ENCODE measurements at regions not wholly inside any gene's neighbourhood (a gene's known extent, or its start where the extent isn't known, plus 50 kb on each side); places are given as distances from the start of the nearest gene placed in this dataset.

- TF ChIP-seq CTCF (conservative IDR thresholded peaks at IDR 0.05) (no peak), EZH2 (IDR thresholded peaks at IDR 0.05; ENCODE audit: low read depth) (no peak)
These were observed 193.1 kb downstream of the HNMT start for GRCh38 chr2:138157372-138157771.
